GM19438 (cell line): ENCODE measurements at regions not wholly inside any gene's neighbourhood (a gene's known extent, or its start where the extent isn't known, plus 50 kb on each side); places are given as distances from the start of the nearest gene placed in this dataset.
"Not testable (repeated sequence)": the region's sequence is repeated elsewhere in the genome, so short reads cannot be mapped to it uniquely, and the experiment has no call there.

Experiments
- ATAC-seq: cut with Tn5 transposase; IDR thresholded peaks from one replicate; pipeline ENCODE4 v1.9.1; 2021; ENCODE audit warnings: low read depth; ENCODE audit not compliant: unreplicated experiment

GRCh38 chr2:31813016-31813415, 197.8 kb downstream of the MEMO1 start:
- no peak for ATAC-seq

GRCh38 chr2:31812051-31812798, 198.6 kb downstream of the MEMO1 start:
- peak; percentile 98 for ATAC-seq

- no peak for ATAC-seq
These were observed 199.3 kb downstream of the MEMO1 start for GRCh38 chr2:31811482-31811881.

- no peak for ATAC-seq
These were observed 200.4 kb downstream of the MEMO1 start for GRCh38 chr2:31810200-31810917.

GRCh38 chr2:31805688-31806087, 205.1 kb downstream of the MEMO1 start:
- ATAC-seq: no peak

GRCh38 chr2:31803481-31804153, 207.2 kb downstream of the MEMO1 start:
- not testable (repeated sequence) for ATAC-seq

GRCh38 chr2:31802711-31803110, 208.1 kb downstream of the MEMO1 start:
- no peak for ATAC-seq

GRCh38 chr2:31799282-31799681, 211.5 kb downstream of the MEMO1 start:
- ATAC-seq: not testable (repeated sequence)

GRCh38 chr2:31788273-31788672, 207.5 kb upstream of the SRD5A2 start:
- ATAC-seq: no peak

GRCh38 chr2:31785876-31786275, 205.1 kb upstream of the SRD5A2 start:
- peak; percentile 82 for ATAC-seq

- ATAC-seq: no peak
These were observed 204.1 kb upstream of the SRD5A2 start for GRCh38 chr2:31784868-31785267.

- ATAC-seq: not testable (repeated sequence)
These were observed 202.8 kb upstream of the SRD5A2 start for GRCh38 chr2:31783446-31784091.

GRCh38 chr2:31778153-31778552, 197.4 kb upstream of the SRD5A2 start:
- no peak for ATAC-seq

- no peak for ATAC-seq
These were observed 190.0 kb upstream of the SRD5A2 start for GRCh38 chr2:31770741-31771140.

GRCh38 chr2:31765078-31765945, 184.6 kb upstream of the SRD5A2 start:
- ATAC-seq: no peak

- ATAC-seq: no peak
These were observed 183.4 kb upstream of the SRD5A2 start for GRCh38 chr2:31764169-31764568.

GRCh38 chr2:31762085-31762484, 181.3 kb upstream of the SRD5A2 start:
- no peak for ATAC-seq

GRCh38 chr2:31757351-31757750, 176.6 kb upstream of the SRD5A2 start:
- ATAC-seq: not testable (repeated sequence)

GRCh38 chr2:31748746-31749145, 168.0 kb upstream of the SRD5A2 start:
- ATAC-seq: not testable (repeated sequence)

- no peak for ATAC-seq
These were observed 167.3 kb upstream of the SRD5A2 start for GRCh38 chr2:31748041-31748440.
